Posterior cingulate gyrus (tissue), 11 donors: ENCODE measurements at regions not wholly inside any gene's neighbourhood (a gene's known extent, or its start where the extent isn't known, plus 50 kb on each side); places are given as distances from the start of the nearest gene placed in this dataset.
A peak's percentile ranks its signal among the peaks of the same experiment; 100 is the strongest.

ENCODE experiments used
- DNase-seq, 10 donors: peaks; one replicate each; pipeline versions ENCODE4 v3.0.0 to v3.0.0-alpha.2; 2020 to 2021; ENCODE audit warnings: mixed read lengths in 3 of 10
- intact Hi-C: fragments of 100-400 bp; cut with DNase I; formaldehyde crosslinking; loops from one replicate; pipeline ENCODE4 v1.15.1; 2023

DNA sequence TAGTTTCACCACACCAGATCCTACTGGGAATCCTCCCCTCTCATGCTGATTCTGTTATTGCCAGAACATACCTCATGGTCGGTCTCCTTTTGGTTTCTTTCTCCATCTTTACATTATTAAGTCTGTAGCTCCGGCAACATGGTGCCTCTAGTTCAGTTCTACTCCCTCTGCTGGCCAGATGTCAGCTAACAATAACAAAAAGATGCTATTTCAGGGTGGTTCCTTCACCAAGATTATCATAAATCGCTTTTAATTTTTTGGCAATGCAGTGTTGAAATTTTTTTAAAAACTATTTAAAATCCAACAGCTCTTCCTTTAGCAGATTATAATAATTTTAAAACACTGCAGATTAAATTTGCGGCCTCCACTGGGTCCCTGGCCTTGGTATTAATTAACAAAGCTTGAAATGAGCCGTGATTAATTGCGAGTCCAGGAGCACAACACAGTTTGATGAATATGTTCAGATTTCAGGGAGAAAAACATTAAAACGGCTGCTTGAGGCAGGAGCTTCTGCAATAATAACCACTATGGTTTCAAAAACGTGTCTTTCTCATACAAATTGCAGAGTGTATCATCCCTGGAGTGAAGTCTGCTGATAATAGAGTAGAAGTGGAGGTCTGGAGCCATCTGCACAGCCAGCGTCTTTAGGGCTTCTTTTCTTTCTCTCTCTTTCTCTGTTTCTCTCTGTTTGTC is 492.9 kb upstream of the KIRREL3 start:
- intact Hi-C loops, result no loop called here
- DNase-seq, result no peak

- intact Hi-C loops, result no loop called here
- DNase-seq, result no peak
These were observed 491.5 kb upstream of the KIRREL3 start for GRCh38 chr11:127492029-127492428.

GRCh38 chr11:127491589-127491988 is 491.0 kb upstream of the KIRREL3 start:
- intact Hi-C loops, result no loop called here
- no peak for DNase-seq

GRCh38 chr11:127490896-127491295 is 490.3 kb upstream of the KIRREL3 start:
- DNase-seq, result no peak
- intact Hi-C loops, result no loop called here

- intact Hi-C loops, result no loop called here
These were observed 485.0 kb upstream of the KIRREL3 start for GRCh38 chr11:127485541-127485940.

GRCh38 chr11:127481391-127481790 is 480.8 kb upstream of the KIRREL3 start:
- no peak for DNase-seq
- intact Hi-C loops, result no loop called here

More at GRCh38 chr11:127485541-127485940, 485.0 kb upstream of the KIRREL3 start:
- DNase-seq, result no peak

DNA sequence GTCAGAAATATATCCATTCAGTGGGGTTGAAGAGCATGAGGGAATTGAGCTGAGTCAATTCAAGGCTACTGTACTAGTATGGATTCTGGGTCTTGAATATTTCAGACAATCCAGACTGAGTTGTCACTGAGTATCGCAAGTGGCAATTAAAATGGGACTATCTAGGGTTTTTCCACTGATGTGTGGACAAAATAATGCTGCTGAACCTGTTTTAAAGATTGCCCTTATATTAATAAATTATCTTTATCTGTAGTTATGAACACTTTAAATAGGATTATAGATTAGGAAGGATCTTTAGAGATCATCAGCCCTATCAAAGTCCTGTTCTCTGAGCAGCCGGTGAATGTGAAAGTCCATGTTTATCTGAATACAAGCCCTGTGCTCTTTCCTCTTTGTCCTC is 478.3 kb upstream of the KIRREL3 start:
- intact Hi-C loops, result no loop called here
- no peak for DNase-seq

GRCh38 chr11:127474766-127475165 is 474.2 kb upstream of the KIRREL3 start:
- intact Hi-C loops, result no loop called here
- no peak for DNase-seq

DNA sequence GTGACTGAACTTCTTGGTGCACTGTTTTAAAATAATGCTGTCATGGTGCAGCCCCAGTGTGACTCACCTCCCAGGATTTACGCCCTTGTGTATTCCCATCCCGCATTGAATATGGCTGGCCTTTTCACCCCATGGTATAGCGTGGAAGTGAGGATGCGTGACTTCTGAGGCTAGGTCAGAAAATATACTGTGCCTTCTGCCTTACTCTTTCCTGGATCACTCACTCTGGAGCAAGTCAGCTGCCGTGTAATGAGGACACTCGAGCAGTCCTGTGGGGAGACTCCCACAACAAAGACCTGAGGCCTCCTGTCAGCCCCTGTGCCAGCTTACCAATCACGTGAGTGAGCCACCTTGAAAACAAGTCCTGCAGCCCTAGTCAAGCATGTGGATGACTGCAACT is 471.9 kb upstream of the KIRREL3 start:
- intact Hi-C loops, result no loop called here
- no peak for DNase-seq

DNA sequence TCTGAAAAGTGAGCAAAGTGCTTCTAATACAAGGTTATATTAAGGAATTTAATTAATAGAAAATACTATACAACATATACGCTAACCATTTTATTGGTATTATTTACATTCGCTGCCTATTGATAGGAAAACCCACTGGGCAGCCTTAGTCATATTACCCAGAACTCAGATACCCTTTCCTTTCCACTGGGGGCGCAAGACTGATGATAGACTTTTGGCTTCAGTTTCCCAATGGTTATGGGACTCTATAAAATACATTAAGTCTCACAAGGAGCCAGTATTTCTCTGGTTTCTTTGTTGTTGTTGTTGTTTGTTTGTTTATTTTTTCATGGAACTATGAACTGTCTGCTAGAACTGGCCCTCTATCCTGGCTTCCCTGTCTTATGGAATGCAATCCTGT is 471.1 kb upstream of the KIRREL3 start:
- intact Hi-C loops, result no loop called here
- no peak for DNase-seq

- intact Hi-C loops, result no loop called here
- no peak for DNase-seq
These were observed 469.8 kb upstream of the KIRREL3 start for GRCh38 chr11:127470306-127470884.

DNA sequence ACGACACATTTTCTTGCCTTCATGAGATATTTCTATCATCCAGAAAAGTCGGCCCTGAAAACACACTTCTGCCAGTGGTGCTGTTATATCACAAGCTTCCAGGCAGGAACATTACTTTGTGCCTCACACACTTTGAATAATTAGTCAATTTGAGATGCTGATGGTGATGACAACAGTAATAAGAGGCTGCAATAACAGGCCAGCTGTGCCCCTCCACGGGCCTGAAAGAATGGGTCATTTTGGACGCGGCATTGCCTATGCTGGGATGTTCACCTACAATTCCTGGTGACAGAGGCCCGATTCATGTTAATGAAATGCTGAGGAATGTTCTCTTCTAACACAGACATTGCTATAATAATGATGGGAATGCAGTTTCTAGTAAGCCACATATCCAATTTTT is 463.8 kb upstream of the KIRREL3 start:
- no peak for DNase-seq
- intact Hi-C loops, result no loop called here

DNA sequence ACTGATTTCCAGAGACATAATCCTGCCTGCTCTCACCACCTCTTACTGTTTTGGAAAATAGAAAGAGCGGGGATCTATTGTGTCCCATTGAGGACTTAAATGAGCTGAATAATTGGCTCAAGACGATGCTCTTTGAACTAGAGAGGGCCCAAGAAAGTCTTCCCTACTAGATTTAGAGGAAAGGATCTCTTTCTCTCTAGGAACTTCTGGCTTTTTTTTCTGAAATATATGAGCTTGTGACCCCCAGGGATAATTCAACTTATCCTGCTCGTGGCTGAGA is 461.4 kb upstream of the KIRREL3 start:
- DNase-seq, result no peak
- intact Hi-C loops, result no loop called here

DNA sequence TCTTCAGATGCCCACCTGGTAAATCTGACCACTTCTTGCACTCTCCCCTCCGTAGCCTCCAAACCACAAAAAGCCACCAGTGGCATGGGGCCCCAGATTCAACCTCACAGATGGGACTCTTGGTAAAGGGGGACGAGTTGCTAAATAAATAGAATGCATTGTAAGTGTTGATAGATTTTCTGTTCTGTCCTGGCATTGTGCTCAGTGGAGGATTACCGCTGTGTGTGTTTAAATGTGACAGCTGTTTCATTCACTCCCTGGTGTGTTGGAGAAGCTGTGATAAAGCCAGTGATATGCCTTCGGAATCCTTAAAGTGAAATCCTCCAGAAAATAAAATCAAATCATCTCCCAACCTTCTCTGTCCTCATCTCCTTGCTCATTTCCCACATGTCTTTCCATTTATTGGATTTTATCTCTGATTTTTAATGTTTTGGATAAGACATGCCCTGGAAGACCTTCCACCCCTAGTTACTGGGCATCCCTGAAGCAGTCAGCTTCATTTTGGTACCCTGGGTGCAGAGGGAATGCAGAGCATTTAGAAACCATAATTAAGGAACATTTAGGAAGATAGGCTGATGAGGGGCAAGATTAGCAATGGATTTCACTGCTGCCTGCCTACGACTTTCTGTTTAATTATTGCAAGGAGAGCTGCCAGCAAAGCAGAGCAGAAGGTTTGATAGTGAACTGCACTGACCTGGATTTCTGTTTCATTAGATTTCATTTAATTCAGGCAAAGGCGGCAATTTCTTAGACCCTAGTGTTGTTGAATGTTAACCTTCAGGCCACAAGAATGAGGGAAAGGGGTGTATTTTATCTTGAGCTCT is 460.9 kb upstream of the KIRREL3 start:
- no peak for DNase-seq
- intact Hi-C loops, result no loop called here

- no peak for DNase-seq
- intact Hi-C loops, result no loop called here
These were observed 458.0 kb upstream of the KIRREL3 start for GRCh38 chr11:127458561-127458960.

- intact Hi-C loops, result no loop called here
- no peak for DNase-seq
These were observed 454.3 kb upstream of the KIRREL3 start for GRCh38 chr11:127454856-127455255.

DNA sequence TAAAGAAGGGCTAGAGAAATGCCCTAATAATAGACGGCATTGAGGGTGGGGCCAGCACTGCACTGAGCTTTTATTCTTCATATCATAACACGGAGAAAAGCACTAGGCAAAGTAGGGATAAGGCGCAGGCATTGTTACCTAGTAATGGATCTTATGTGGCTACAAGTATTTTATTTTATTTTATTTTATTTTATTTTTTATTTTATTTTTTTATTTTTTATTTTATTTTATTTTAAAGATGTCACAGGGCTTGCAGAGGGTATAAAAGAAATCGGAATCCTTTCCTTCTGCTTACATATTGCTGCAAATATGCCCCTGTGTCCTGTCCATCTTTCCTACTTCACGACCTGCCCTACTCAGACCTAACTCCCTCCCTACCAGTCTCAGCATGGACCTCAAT is 452.0 kb upstream of the KIRREL3 start:
- intact Hi-C loops, result no loop called here
- DNase-seq, result no peak

GRCh38 chr11:127451861-127452260 is 451.3 kb upstream of the KIRREL3 start:
- intact Hi-C loops, result no loop called here
- DNase-seq, result peak; percentile 41 to 93 (median 74)

DNA sequence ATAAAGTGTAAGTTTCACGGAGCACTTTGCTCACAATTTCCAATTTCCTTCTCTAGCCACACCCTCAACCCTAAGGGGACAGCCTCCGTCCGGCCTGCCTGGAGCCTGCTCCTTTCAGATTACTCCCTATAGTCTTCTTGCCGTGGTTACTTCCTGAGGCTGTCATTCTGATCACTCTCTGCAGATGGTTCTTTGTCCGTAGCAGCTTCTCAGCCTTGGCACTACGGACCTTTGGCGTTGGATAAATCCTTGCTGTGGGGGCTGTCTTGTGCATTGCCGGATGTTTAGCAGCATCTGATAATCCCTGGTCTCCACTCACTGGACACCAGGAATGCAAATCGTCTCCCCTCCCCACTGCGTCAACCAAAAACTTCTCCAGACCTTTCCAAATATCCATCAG is 447.5 kb upstream of the KIRREL3 start:
- DNase-seq, result no peak
- intact Hi-C loops, result no loop called here

- no peak for DNase-seq
- intact Hi-C loops, result no loop called here
These were observed 444.9 kb upstream of the KIRREL3 start for GRCh38 chr11:127445476-127445875.

DNA sequence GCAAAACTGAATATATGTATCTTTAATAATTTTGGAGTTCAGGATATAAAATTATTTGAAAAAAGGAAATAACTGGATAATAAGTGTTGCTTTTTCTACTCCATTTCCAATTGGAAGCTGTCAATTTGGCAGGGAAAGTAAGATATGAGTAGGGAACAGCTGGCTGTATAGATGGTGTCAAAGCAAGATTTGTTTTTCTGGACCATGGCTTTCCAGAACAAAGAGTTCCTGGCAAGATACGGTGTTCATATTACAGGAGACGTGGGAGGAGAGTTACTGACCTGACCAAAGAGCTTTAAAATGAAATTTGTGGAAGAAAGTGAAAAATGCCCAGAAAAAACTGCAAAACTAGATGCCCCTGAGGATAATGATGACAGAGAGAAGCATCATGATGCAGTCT is 442.7 kb upstream of the KIRREL3 start:
- DNase-seq, result no peak
- intact Hi-C loops, result no loop called here

GRCh38 chr11:127440616-127441015 is 440.0 kb upstream of the KIRREL3 start:
- intact Hi-C loops, result no loop called here
- DNase-seq, result no peak
